ENCODE measurements at regions not wholly inside any gene's neighbourhood (a gene's known extent, or its start where the extent isn't known, plus 50 kb on each side); places are given as distances from the start of the nearest gene placed in this dataset.

DNA sequence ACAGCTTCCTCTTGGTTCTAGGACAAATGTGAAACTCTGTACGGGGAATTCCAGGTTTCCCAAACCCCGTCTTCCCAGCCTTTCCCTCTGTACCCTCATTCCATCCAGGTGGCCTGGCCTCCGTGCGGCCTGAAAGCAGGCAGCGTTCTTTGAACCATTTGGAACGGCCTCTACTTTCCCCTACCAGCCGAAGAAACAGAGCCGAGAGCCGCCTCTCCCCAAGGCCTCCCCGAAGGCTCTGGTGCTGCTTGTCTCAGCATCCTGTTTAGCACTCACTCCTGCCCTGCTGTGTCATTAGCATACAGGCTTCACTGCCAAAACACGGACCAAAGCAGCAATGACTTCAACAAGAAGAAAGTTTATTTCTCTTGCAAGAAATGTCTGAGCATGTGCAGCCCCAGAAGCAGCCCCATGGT, 137.7 kb downstream of the HSD17B3 start (continued):
- TF ChIP-seq, protein P1, sequence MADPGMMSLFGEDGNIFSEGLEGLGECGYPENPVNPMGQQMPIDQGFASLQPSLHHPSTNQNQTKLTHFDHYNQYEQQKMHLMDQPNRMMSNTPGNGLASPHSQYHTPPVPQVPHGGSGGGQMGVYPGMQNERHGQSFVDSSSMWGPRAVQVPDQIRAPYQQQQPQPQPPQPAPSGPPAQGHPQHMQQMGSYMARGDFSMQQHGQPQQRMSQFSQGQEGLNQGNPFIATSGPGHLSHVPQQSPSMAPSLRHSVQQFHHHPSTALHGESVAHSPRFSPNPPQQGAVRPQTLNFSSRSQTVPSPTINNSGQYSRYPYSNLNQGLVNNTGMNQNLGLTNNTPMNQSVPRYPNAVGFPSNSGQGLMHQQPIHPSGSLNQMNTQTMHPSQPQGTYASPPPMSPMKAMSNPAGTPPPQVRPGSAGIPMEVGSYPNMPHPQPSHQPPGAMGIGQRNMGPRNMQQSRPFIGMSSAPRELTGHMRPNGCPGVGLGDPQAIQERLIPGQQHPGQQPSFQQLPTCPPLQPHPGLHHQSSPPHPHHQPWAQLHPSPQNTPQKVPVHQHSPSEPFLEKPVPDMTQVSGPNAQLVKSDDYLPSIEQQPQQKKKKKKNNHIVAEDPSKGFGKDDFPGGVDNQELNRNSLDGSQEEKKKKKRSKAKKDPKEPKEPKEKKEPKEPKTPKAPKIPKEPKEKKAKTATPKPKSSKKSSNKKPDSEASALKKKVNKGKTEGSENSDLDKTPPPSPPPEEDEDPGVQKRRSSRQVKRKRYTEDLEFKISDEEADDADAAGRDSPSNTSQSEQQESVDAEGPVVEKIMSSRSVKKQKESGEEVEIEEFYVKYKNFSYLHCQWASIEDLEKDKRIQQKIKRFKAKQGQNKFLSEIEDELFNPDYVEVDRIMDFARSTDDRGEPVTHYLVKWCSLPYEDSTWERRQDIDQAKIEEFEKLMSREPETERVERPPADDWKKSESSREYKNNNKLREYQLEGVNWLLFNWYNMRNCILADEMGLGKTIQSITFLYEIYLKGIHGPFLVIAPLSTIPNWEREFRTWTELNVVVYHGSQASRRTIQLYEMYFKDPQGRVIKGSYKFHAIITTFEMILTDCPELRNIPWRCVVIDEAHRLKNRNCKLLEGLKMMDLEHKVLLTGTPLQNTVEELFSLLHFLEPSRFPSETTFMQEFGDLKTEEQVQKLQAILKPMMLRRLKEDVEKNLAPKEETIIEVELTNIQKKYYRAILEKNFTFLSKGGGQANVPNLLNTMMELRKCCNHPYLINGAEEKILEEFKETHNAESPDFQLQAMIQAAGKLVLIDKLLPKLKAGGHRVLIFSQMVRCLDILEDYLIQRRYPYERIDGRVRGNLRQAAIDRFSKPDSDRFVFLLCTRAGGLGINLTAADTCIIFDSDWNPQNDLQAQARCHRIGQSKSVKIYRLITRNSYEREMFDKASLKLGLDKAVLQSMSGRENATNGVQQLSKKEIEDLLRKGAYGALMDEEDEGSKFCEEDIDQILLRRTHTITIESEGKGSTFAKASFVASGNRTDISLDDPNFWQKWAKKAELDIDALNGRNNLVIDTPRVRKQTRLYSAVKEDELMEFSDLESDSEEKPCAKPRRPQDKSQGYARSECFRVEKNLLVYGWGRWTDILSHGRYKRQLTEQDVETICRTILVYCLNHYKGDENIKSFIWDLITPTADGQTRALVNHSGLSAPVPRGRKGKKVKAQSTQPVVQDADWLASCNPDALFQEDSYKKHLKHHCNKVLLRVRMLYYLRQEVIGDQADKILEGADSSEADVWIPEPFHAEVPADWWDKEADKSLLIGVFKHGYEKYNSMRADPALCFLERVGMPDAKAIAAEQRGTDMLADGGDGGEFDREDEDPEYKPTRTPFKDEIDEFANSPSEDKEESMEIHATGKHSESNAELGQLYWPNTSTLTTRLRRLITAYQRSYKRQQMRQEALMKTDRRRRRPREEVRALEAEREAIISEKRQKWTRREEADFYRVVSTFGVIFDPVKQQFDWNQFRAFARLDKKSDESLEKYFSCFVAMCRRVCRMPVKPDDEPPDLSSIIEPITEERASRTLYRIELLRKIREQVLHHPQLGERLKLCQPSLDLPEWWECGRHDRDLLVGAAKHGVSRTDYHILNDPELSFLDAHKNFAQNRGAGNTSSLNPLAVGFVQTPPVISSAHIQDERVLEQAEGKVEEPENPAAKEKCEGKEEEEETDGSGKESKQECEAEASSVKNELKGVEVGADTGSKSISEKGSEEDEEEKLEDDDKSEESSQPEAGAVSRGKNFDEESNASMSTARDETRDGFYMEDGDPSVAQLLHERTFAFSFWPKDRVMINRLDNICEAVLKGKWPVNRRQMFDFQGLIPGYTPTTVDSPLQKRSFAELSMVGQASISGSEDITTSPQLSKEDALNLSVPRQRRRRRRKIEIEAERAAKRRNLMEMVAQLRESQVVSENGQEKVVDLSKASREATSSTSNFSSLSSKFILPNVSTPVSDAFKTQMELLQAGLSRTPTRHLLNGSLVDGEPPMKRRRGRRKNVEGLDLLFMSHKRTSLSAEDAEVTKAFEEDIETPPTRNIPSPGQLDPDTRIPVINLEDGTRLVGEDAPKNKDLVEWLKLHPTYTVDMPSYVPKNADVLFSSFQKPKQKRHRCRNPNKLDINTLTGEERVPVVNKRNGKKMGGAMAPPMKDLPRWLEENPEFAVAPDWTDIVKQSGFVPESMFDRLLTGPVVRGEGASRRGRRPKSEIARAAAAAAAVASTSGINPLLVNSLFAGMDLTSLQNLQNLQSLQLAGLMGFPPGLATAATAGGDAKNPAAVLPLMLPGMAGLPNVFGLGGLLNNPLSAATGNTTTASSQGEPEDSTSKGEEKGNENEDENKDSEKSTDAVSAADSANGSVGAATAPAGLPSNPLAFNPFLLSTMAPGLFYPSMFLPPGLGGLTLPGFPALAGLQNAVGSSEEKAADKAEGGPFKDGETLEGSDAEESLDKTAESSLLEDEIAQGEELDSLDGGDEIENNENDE (IDR thresholded peaks at IDR 0.05; ENCODE audit: insufficient replicate concordance, low read length), result no peak
- TF ChIP-seq SIRT6 (IDR thresholded peaks at IDR 0.05; ENCODE audit: low read length), result no peak
- no peak for TF ChIP-seq PHF8 (conservative IDR thresholded peaks at IDR 0.05; ENCODE audit: low read depth, low read length)
- TF ChIP-seq NRF1 (IDR thresholded peaks at IDR 0.05; ENCODE audit: low read depth, low read length), result no peak
- no peak for TF ChIP-seq POLR2A (IDR thresholded peaks at IDR 0.05; ENCODE audit: control extremely low read depth in 1 of 2, low read depth in 2 of 2, low read length in 2 of 2)
- TF ChIP-seq, protein P2, sequence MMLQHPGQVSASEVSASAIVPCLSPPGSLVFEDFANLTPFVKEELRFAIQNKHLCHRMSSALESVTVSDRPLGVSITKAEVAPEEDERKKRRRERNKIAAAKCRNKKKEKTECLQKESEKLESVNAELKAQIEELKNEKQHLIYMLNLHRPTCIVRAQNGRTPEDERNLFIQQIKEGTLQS (IDR thresholded peaks at IDR 0.05; ENCODE audit: insufficient read depth, low read depth, low read length), result no peak
- TF ChIP-seq FOSL1 (IDR thresholded peaks at IDR 0.05; ENCODE audit: insufficient read depth, low read depth, low read length), result no peak
- no peak for TF ChIP-seq CEBPB (IDR thresholded peaks at IDR 0.05; ENCODE audit: low read depth, low read length)
